T-cell (primary cell): ENCODE measurements at regions not wholly inside any gene's neighbourhood (a gene's known extent, or its start where the extent isn't known, plus 50 kb on each side); places are given as distances from the start of the nearest gene placed in this dataset.

ENCODE experiments used
- ATAC-seq, 4 experiments: fragments of 200-7000 bp in 3 of 4; fragments of 150-1000 bp in 1 of 4; cut with Tn5 transposase; replicated peaks in 1 of 4; 1 replicate in 3 of 4; 2 replicates in 1 of 4; pipeline ENCODE4 v1.10.0; 2021; ENCODE audit warnings: moderate library complexity in 3 of 4, mild to moderate bottlenecking in 2 of 4, moderate number of reproducible peaks in 1 of 4
- CTCF ChIA-PET, 2 donors: fragments of 300-600 bp; sonication (Branson Sonifier 250); formaldehyde crosslinking; loops; one replicate each; lab custom pipeline; 2022; ENCODE audit warnings: antibody characterized with exemption in 2 of 2; lab: Charles Lee
- POLR2A ChIA-PET, 2 donors: fragments of 300-600 bp; sonication (Branson Sonifier 250); formaldehyde crosslinking; loops; one replicate each; lab custom pipeline; 2022; ENCODE audit warnings: antibody characterized with exemption in 2 of 2; lab: Charles Lee
- DNase-seq, 35 experiments: peaks; one replicate each; pipeline versions ENCODE4 v3.0.0 to v3.0.0-alpha.2; 2013 to 2023
- H3K27ac ChIP-seq: one replicate; pipeline ENCODE4 v1.5.1; 2013; ENCODE audit warnings: low read length
- H3K27me3 ChIP-seq, 2 experiments: replicated peaks in 1 of 2; 1 replicate in 1 of 2; 2 replicates in 1 of 2; pipeline versions ENCODE4 v1.6.1 to v1.7.0; 2013; ENCODE audit warnings: low read length in 1 of 2, mixed read lengths in 1 of 2; ENCODE audit not compliant: control insufficient read depth in 2 of 2, insufficient read depth in 2 of 2; ENCODE audit errors: extremely low read depth in 1 of 2
- H3K36me3 ChIP-seq, 2 donors: 1 replicate in 1 of 2; 2 replicates in 1 of 2; pipeline versions ENCODE4 v1.6.1 to v1.7.0; 2013; ENCODE audit warnings: low read length in 1 of 2; ENCODE audit not compliant: control insufficient read depth in 2 of 2, insufficient read depth in 1 of 2; ENCODE audit errors: extremely low read depth in 1 of 2
- H3K4me1 ChIP-seq, 2 experiments: 1 replicate in 1 of 2; 2 replicates in 1 of 2; pipeline versions ENCODE4 v1.6.1 to v1.7.0; 2013; ENCODE audit warnings: low read length in 2 of 2, mixed read lengths in 1 of 2; ENCODE audit not compliant: insufficient read depth in 2 of 2, control insufficient read depth in 1 of 2; ENCODE audit errors: extremely low read depth in 1 of 2
- H3K4me3 ChIP-seq, 2 donors: 1 replicate in 1 of 2; 2 replicates in 1 of 2; pipeline versions ENCODE4 v1.5.1 to v1.7.0; 2013; ENCODE audit warnings: mild to moderate bottlenecking in 2 of 2, low read length in 1 of 2, moderate library complexity in 1 of 2; ENCODE audit not compliant: control insufficient read depth in 1 of 2; ENCODE audit errors: extremely low read depth in 1 of 2
- H3K9me3 ChIP-seq: 2 replicates; pipeline ENCODE4 v1.7.0; 2013
- H3K27ac Mint-ChIP-seq, 2 donors: one replicate each; pipeline ENCODE4 v1.8.0; 2020 to 2021; ENCODE audit warnings: mild to moderate bottlenecking in 2 of 2, mixed read lengths in 2 of 2
- H3K27me3 Mint-ChIP-seq, 2 donors: one replicate each; pipeline ENCODE4 v1.8.0; 2021 to 2022; ENCODE audit warnings: mixed read lengths in 2 of 2
- H3K36me3 Mint-ChIP-seq: one replicate; pipeline ENCODE4 v1.8.0; 2021; ENCODE audit warnings: mixed read lengths
- H3K4me1 Mint-ChIP-seq, 3 donors: one replicate each; pipeline ENCODE4 v1.8.0; 2020 to 2022; ENCODE audit warnings: mixed read lengths in 3 of 3, mild to moderate bottlenecking in 1 of 3
- H3K4me3 Mint-ChIP-seq, 3 donors: one replicate each; pipeline ENCODE4 v1.8.0; 2020 to 2022; ENCODE audit warnings: mild to moderate bottlenecking in 3 of 3, mixed read lengths in 3 of 3, moderate library complexity in 3 of 3
- H3K9me3 Mint-ChIP-seq, 3 donors: one replicate each; pipeline ENCODE4 v1.8.0; 2020 to 2022; ENCODE audit warnings: mixed read lengths in 3 of 3
- WGBS: methylation state at CpG from one replicate; pipeline ENCODE4 v1.1.5; 2013; ENCODE audit warnings: missing lambda C conversion rate; ENCODE audit not compliant: insufficient coverage; 5-methylcytosine and 5-hydroxymethylcytosine counted together

GRCh38 chr4:37109756-37110155 is 134.8 kb upstream of the NWD2 start:
- ATAC-seq = no peak
- Mint-ChIP-seq H3K27ac (no peak overlapping the region), H3K27me3 (no peaks in the 10 kb centered on the region), H3K4me1 (no peaks in the 10 kb centered on the region), H3K9me3 (no peaks in the 10 kb centered on the region), H3K4me3 (no peak overlapping the region), H3K36me3 (no peaks in the 10 kb centered on the region)
- Histone ChIP-seq H3K27ac (no peak overlapping the region), H3K9me3 (no peaks in the 10 kb centered on the region), H3K27me3 (no peaks in the 10 kb centered on the region), H3K36me3 (no peaks in the 10 kb centered on the region), H3K4me1 (no peaks in the 10 kb centered on the region), H3K4me3 (no peak overlapping the region)
- POLR2A ChIA-PET = no interaction called here
- DNase-seq = no peak
- WGBS = no CpG with 5 or more reads among the region's 1 CpG
- CTCF ChIA-PET = no interaction called here

- WGBS = 76% methylated on average over 4 of the region's 4 CpGs
- no peaks in the 10 kb centered on the region for H3K27me3 ChIP-seq
- ChIA-PET POLR2A (no interaction called here), CTCF (no interaction called here)
- H3K27ac ChIP-seq = no peak overlapping the region
- no peaks in the 10 kb centered on the region for H3K36me3 Mint-ChIP-seq
- no peaks in the 10 kb centered on the region for H3K4me1 ChIP-seq
- no peaks in the 10 kb centered on the region for H3K9me3 ChIP-seq
- H3K4me3 Mint-ChIP-seq = no peak overlapping the region
- no peak overlapping the region for H3K4me3 ChIP-seq
- no peaks in the 10 kb centered on the region for H3K27me3 Mint-ChIP-seq
- peaks cover 0 to 4% (median 0%) of the 10 kb centered on the region in 3 donors for H3K9me3 Mint-ChIP-seq
- ATAC-seq = no peak
- H3K27ac Mint-ChIP-seq = no peak overlapping the region
- no peaks in the 10 kb centered on the region for H3K36me3 ChIP-seq
- no peak for DNase-seq
- no peaks in the 10 kb centered on the region for H3K4me1 Mint-ChIP-seq
Measured at GRCh38 chr4:37124800-37125199, 119.7 kb upstream of the NWD2 start.

- Mint-ChIP-seq H3K27ac (no peak overlapping the region), H3K36me3 (no peaks in the 10 kb centered on the region), H3K27me3 (no peaks in the 10 kb centered on the region), H3K4me3 (no peak overlapping the region), H3K4me1 (no peaks in the 10 kb centered on the region), H3K9me3 (peaks cover 0 to 4% (median 0%) of the 10 kb centered on the region in 3 donors)
- H3K36me3 ChIP-seq = no peaks in the 10 kb centered on the region
- H3K4me1 ChIP-seq = no peaks in the 10 kb centered on the region
- no peak for DNase-seq
- H3K27ac ChIP-seq = no peak overlapping the region
- no peak overlapping the region for H3K4me3 ChIP-seq
- H3K27me3 ChIP-seq = no peaks in the 10 kb centered on the region
- no peak for ATAC-seq
- H3K9me3 ChIP-seq = no peaks in the 10 kb centered on the region
- CTCF ChIA-PET = no interaction called here
- POLR2A ChIA-PET = no interaction called here
Measured at GRCh38 chr4:37126051-37126450, 118.5 kb upstream of the NWD2 start.

- H3K27me3 ChIP-seq = no peaks in the 10 kb centered on the region
- Mint-ChIP-seq H3K27me3 (peaks cover 0 to 3% of the 10 kb centered on the region in 2 donors), H3K4me3 (no peak overlapping the region), H3K27ac (no peak overlapping the region), H3K4me1 (no peaks in the 10 kb centered on the region), H3K9me3 (no peaks in the 10 kb centered on the region), H3K36me3 (no peaks in the 10 kb centered on the region)
- POLR2A ChIA-PET = no interaction called here
- no CpG with 5 or more reads among the region's 2 CpGs for WGBS
- CTCF ChIA-PET = no interaction called here
- no peak overlapping the region for H3K27ac ChIP-seq
- DNase-seq (no peak), ATAC-seq (no peak)
- H3K36me3 ChIP-seq = no peaks in the 10 kb centered on the region
- H3K4me1 ChIP-seq = no peaks in the 10 kb centered on the region
- no peaks in the 10 kb centered on the region for H3K9me3 ChIP-seq
- no peak overlapping the region for H3K4me3 ChIP-seq
Measured at GRCh38 chr4:37130465-37130864, 114.1 kb upstream of the NWD2 start.

GRCh38 chr4:37132351-37132974 is 112.1 kb upstream of the NWD2 start:
- H3K27ac ChIP-seq = no peak overlapping the region
- H3K4me3 ChIP-seq = no peak overlapping the region
- H3K9me3 ChIP-seq = no peaks in the 10 kb centered on the region
- no peaks in the 10 kb centered on the region for H3K27me3 ChIP-seq
- Mint-ChIP-seq H3K4me1 (no peaks in the 10 kb centered on the region), H3K4me3 (no peak overlapping the region), H3K27me3 (peaks cover 2 to 8% of the 10 kb centered on the region in 2 donors), H3K27ac (no peak overlapping the region), H3K36me3 (no peaks in the 10 kb centered on the region), H3K9me3 (peaks cover 0 to 4% (median 0%) of the 10 kb centered on the region in 3 donors)
- ChIA-PET POLR2A (no interaction called here), CTCF (no interaction called here)
- no peaks in the 10 kb centered on the region for H3K36me3 ChIP-seq
- DNase-seq = no peak
- no peak for ATAC-seq
- H3K4me1 ChIP-seq = no peaks in the 10 kb centered on the region

GRCh38 chr4:37132975-37133360 is 111.6 kb upstream of the NWD2 start:
- H3K36me3 Mint-ChIP-seq = no peaks in the 10 kb centered on the region
- no peak overlapping the region for H3K27ac Mint-ChIP-seq
- WGBS = no CpG with 5 or more reads among the region's 1 CpG
- Histone ChIP-seq H3K4me3 (no peak overlapping the region), H3K4me1 (no peaks in the 10 kb centered on the region), H3K36me3 (no peaks in the 10 kb centered on the region), H3K27me3 (no peaks in the 10 kb centered on the region), H3K9me3 (no peaks in the 10 kb centered on the region), H3K27ac (no peak overlapping the region)
- ChIA-PET CTCF (no interaction called here), POLR2A (no interaction called here)
- no peak overlapping the region for H3K4me3 Mint-ChIP-seq
- ATAC-seq (no peak), DNase-seq (no peak)
- peaks cover 2 to 8% of the 10 kb centered on the region in 2 donors for H3K27me3 Mint-ChIP-seq
- H3K9me3 Mint-ChIP-seq = peaks cover 0 to 4% (median 0%) of the 10 kb centered on the region in 3 donors
- no peaks in the 10 kb centered on the region for H3K4me1 Mint-ChIP-seq
